K562 (cell line): ENCODE measurements at regions not wholly inside any gene's neighbourhood (a gene's known extent, or its start where the extent isn't known, plus 50 kb on each side); places are given as distances from the start of the nearest gene placed in this dataset.

Experiments used
- BCOR ChIP-seq: fragments of 450-650 bp; IDR thresholded peaks from 2 replicates; pipeline ENCODE4 v1.6.1; 2016
- FOS ChIP-seq: IDR thresholded peaks from 3 replicates; pipeline ENCODE4 v1.6.1; 2011; ENCODE audit not compliant: insufficient read length; ENCODE audit errors: extremely low read depth
- MTA3 ChIP-seq: fragments of 450-650 bp; formaldehyde crosslinking; IDR thresholded peaks from 2 replicates; pipeline ENCODE4 v1.6.1; 2017; ENCODE audit warnings: mild to moderate bottlenecking, borderline replicate concordance
- SMC3 ChIP-seq: conservative IDR thresholded peaks from 2 replicates; pipeline ENCODE4 v1.6.1; 2011; ENCODE audit warnings: low read depth, low read length, improper control_type of control experiment; ENCODE audit not compliant: insufficient read depth
- TBL1XR1 ChIP-seq, 2 experiments: IDR thresholded peaks; 2 replicates each; pipeline ENCODE4 v1.6.1; 2012; ENCODE audit warnings: improper control_type of control experiment in 2 of 2, low read length in 2 of 2, mild to moderate bottlenecking in 1 of 2
- ZNF121 ChIP-seq: sonication (generic); formaldehyde crosslinking; conservative IDR thresholded peaks from 2 replicates; pipeline ENCODE4 v1.8.0; 2022; ENCODE audit warnings: missing genetic modification reagents
- ZNF134 ChIP-seq: fragments of 250-450 bp; sonication (Bioruptor Pico); conservative IDR thresholded peaks from 2 replicates; pipeline ENCODE4 v1.4.0; 2020
- ZNF274 ChIP-seq: IDR thresholded peaks from 2 replicates; pipeline ENCODE4 v1.6.1; 2011; ENCODE audit warnings: low read depth, mild to moderate bottlenecking, low read length, moderate library complexity, borderline replicate concordance
- ZNF551 ChIP-seq: fragments of 250-450 bp; sonication (Bioruptor Pico); IDR thresholded peaks from 2 replicates; pipeline ENCODE4 v1.5.0; 2021; ENCODE audit warnings: mild to moderate bottlenecking, moderate library complexity
- ZSCAN32 ChIP-seq: fragments of 450-650 bp; formaldehyde crosslinking; IDR thresholded peaks from 2 replicates; pipeline ENCODE4 v1.4.0; 2020; ENCODE audit warnings: mild to moderate bottlenecking, moderate library complexity
- TF ChIP-seq, protein P1 (sequence below): sonication (generic); formaldehyde crosslinking; IDR thresholded peaks from 2 replicates; pipeline ENCODE4 v1.8.1; 2023; ENCODE audit warnings: mild to moderate bottlenecking, missing genetic modification reagents
- TF ChIP-seq, protein P2 (sequence below): fragments of 250-450 bp; sonication (Bioruptor Pico); IDR thresholded peaks from 2 replicates; pipeline ENCODE4 v1.8.0; 2022; ENCODE audit warnings: moderate library complexity, mild to moderate bottlenecking, inconsistent platforms
- TF ChIP-seq, protein P3 (sequence below): fragments of 250-450 bp; sonication (Bioruptor Pico); IDR thresholded peaks from 2 replicates; pipeline ENCODE4 v1.9.0; 2021; ENCODE audit warnings: mild to moderate bottlenecking, inconsistent platforms
- TF ChIP-seq, protein P4 (sequence below): fragments of 250-450 bp; sonication (Bioruptor Pico); IDR thresholded peaks from 2 replicates; pipeline ENCODE4 v1.5.0; 2021

DNA sequence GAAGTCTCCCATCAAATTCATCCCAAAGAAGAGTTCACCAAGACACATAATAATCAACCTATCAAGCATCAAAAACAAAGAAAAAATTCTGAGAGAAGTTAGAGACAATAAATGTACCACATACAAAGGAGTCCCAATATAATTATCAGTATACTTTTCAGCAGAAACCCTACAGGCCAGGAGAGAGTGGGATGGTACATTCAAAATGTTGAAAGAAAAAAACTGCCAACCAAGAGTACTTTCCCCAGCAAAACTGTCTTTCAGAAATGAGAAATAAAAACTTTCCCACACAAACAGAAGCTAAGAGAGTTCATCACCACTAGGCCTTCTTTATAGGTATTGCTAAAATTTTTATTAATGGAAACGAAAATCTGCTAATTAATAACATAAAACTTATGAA, 164.4 kb upstream of the LNX1 start (continued):
- TF ChIP-seq, protein P1, sequence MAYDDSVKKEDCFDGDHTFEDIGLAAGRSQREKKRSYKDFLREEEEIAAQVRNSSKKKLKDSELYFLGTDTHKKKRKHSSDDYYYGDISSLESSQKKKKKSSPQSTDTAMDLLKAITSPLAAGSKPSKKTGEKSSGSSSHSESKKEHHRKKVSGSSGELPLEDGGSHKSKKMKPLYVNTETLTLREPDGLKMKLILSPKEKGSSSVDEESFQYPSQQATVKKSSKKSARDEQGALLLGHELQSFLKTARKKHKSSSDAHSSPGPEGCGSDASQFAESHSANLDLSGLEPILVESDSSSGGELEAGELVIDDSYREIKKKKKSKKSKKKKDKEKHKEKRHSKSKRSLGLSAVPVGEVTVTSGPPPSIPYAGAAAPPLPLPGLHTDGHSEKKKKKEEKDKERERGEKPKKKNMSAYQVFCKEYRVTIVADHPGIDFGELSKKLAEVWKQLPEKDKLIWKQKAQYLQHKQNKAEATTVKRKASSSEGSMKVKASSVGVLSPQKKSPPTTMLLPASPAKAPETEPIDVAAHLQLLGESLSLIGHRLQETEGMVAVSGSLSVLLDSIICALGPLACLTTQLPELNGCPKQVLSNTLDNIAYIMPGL (CRISPR knock-in tag) = no peak
- TF ChIP-seq TBL1XR1 (IDR thresholded peaks at IDR 0.05; ENCODE audit: low read length in 2 of 2) = no peak
- TF ChIP-seq, protein P2, sequence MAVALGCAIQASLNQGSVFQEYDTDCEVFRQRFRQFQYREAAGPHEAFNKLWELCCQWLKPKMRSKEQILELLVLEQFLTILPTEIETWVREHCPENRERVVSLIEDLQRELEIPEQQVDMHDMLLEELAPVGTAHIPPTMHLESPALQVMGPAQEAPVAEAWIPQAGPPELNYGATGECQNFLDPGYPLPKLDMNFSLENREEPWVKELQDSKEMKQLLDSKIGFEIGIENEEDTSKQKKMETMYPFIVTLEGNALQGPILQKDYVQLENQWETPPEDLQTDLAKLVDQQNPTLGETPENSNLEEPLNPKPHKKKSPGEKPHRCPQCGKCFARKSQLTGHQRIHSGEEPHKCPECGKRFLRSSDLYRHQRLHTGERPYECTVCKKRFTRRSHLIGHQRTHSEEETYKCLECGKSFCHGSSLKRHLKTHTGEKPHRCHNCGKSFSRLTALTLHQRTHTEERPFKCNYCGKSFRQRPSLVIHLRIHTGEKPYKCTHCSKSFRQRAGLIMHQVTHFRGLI (CRISPR knock-in tag) = no peak
- no peak for TF ChIP-seq ZNF551 (CRISPR knock-in tag)
- no peak for TF ChIP-seq MTA3
- TF ChIP-seq ZNF274 = no peak
- no peak for TF ChIP-seq ZNF134 (CRISPR knock-in tag)
- TF ChIP-seq ZSCAN32 = no peak
- TF ChIP-seq, protein P3, sequence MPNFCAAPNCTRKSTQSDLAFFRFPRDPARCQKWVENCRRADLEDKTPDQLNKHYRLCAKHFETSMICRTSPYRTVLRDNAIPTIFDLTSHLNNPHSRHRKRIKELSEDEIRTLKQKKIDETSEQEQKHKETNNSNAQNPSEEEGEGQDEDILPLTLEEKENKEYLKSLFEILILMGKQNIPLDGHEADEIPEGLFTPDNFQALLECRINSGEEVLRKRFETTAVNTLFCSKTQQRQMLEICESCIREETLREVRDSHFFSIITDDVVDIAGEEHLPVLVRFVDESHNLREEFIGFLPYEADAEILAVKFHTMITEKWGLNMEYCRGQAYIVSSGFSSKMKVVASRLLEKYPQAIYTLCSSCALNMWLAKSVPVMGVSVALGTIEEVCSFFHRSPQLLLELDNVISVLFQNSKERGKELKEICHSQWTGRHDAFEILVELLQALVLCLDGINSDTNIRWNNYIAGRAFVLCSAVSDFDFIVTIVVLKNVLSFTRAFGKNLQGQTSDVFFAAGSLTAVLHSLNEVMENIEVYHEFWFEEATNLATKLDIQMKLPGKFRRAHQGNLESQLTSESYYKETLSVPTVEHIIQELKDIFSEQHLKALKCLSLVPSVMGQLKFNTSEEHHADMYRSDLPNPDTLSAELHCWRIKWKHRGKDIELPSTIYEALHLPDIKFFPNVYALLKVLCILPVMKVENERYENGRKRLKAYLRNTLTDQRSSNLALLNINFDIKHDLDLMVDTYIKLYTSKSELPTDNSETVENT (CRISPR knock-in tag) = no peak
- TF ChIP-seq, protein P4, sequence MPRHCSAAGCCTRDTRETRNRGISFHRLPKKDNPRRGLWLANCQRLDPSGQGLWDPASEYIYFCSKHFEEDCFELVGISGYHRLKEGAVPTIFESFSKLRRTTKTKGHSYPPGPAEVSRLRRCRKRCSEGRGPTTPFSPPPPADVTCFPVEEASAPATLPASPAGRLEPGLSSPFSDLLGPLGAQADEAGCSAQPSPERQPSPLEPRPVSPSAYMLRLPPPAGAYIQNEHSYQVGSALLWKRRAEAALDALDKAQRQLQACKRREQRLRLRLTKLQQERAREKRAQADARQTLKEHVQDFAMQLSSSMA (CRISPR knock-in tag) = no peak
- no peak for TF ChIP-seq ZNF121 (CRISPR knock-in tag)
- no peak for TF ChIP-seq FOS
- no peak for TF ChIP-seq BCOR
- TF ChIP-seq SMC3 = no peak
